Activated naive CD8-positive, alpha-beta T cell (primary cell): ENCODE measurements at regions not wholly inside any gene's neighbourhood (a gene's known extent, or its start where the extent isn't known, plus 50 kb on each side); places are given as distances from the start of the nearest gene placed in this dataset.

Source experiments
- H3K27ac Mint-ChIP-seq: one replicate; pipeline ENCODE4 v1.8.0; 2021; ENCODE audit warnings: mixed read lengths
- H3K27me3 Mint-ChIP-seq: one replicate; pipeline ENCODE4 v1.8.0; 2021; ENCODE audit warnings: mixed read lengths
- H3K36me3 Mint-ChIP-seq: one replicate; pipeline ENCODE4 v1.8.0; 2021; ENCODE audit warnings: mixed read lengths
- H3K4me1 Mint-ChIP-seq: one replicate; pipeline ENCODE4 v1.8.0; 2021; ENCODE audit warnings: low read depth, mixed read lengths
- H3K4me3 Mint-ChIP-seq: one replicate; pipeline ENCODE4 v1.8.0; 2021; ENCODE audit warnings: mild to moderate bottlenecking, mixed read lengths
- H3K9me3 Mint-ChIP-seq: one replicate; pipeline ENCODE4 v1.8.0; 2021; ENCODE audit warnings: low read depth, mixed read lengths

- Mint-ChIP-seq H3K36me3 (no peaks in the 10 kb centered on the region), H3K4me3 (no peak overlapping the region), H3K4me1 (no peaks in the 10 kb centered on the region), H3K9me3 (no peaks in the 10 kb centered on the region), H3K27me3 (no peaks in the 10 kb centered on the region), H3K27ac (no peak overlapping the region)
Observed at GRCh38 chr2:174697255-174697654, 67.0 kb downstream of the CHRNA1 start.

- H3K9me3 Mint-ChIP-seq: no peaks in the 10 kb centered on the region
- H3K36me3 Mint-ChIP-seq: no peaks in the 10 kb centered on the region
- H3K4me3 Mint-ChIP-seq: no peak overlapping the region
- H3K4me1 Mint-ChIP-seq: no peaks in the 10 kb centered on the region
- H3K27me3 Mint-ChIP-seq: no peaks in the 10 kb centered on the region
- no peak overlapping the region for H3K27ac Mint-ChIP-seq
Observed at GRCh38 chr2:174694920-174695319, 69.4 kb downstream of the CHRNA1 start.

GRCh38 chr2:174694196-174694878 is 69.9 kb downstream of the CHRNA1 start:
- Mint-ChIP-seq H3K27ac (no peak overlapping the region), H3K4me1 (no peaks in the 10 kb centered on the region), H3K9me3 (no peaks in the 10 kb centered on the region), H3K36me3 (no peaks in the 10 kb centered on the region), H3K4me3 (no peak overlapping the region), H3K27me3 (no peaks in the 10 kb centered on the region)

GRCh38 chr2:174693344-174693743 is 70.9 kb downstream of the CHRNA1 start:
- Mint-ChIP-seq H3K27ac (no peak overlapping the region), H3K36me3 (no peaks in the 10 kb centered on the region), H3K27me3 (no peaks in the 10 kb centered on the region), H3K9me3 (no peaks in the 10 kb centered on the region), H3K4me3 (no peak overlapping the region), H3K4me1 (no peaks in the 10 kb centered on the region)

- H3K27ac Mint-ChIP-seq: no peak overlapping the region
- no peak overlapping the region for H3K4me3 Mint-ChIP-seq
- H3K9me3 Mint-ChIP-seq: no peaks in the 10 kb centered on the region
- H3K27me3 Mint-ChIP-seq: no peaks in the 10 kb centered on the region
- H3K36me3 Mint-ChIP-seq: no peaks in the 10 kb centered on the region
- peaks cover 6% of the 10 kb centered on the region for H3K4me1 Mint-ChIP-seq
Observed at GRCh38 chr2:174692256-174692919, 71.9 kb downstream of the CHRNA1 start.

- no peaks in the 10 kb centered on the region for H3K36me3 Mint-ChIP-seq
- peaks cover 12% of the 10 kb centered on the region for H3K4me1 Mint-ChIP-seq
- H3K4me3 Mint-ChIP-seq: no peak overlapping the region
- H3K9me3 Mint-ChIP-seq: no peaks in the 10 kb centered on the region
- no peaks in the 10 kb centered on the region for H3K27me3 Mint-ChIP-seq
- no peak overlapping the region for H3K27ac Mint-ChIP-seq
Observed at GRCh38 chr2:174691201-174691779, 73.0 kb downstream of the CHRNA1 start.

GRCh38 chr2:174690026-174690425 is 74.2 kb downstream of the CHRNA1 start:
- Mint-ChIP-seq H3K36me3 (no peaks in the 10 kb centered on the region), H3K27ac (no peak overlapping the region), H3K27me3 (no peaks in the 10 kb centered on the region), H3K9me3 (no peaks in the 10 kb centered on the region), H3K4me1 (peaks cover 18% of the 10 kb centered on the region), H3K4me3 (no peak overlapping the region)

- Mint-ChIP-seq H3K9me3 (no peaks in the 10 kb centered on the region), H3K36me3 (no peaks in the 10 kb centered on the region), H3K4me3 (no peak overlapping the region), H3K27ac (peak overlapping the region; percentile 9), H3K4me1 (peaks cover 31% of the 10 kb centered on the region), H3K27me3 (no peaks in the 10 kb centered on the region)
Observed at GRCh38 chr2:174688079-174688478, 76.2 kb downstream of the CHRNA1 start.

- Mint-ChIP-seq H3K4me3 (no peak overlapping the region), H3K27me3 (no peaks in the 10 kb centered on the region), H3K27ac (peak overlapping the region; percentile 2), H3K9me3 (no peaks in the 10 kb centered on the region), H3K4me1 (peaks cover 36% of the 10 kb centered on the region), H3K36me3 (no peaks in the 10 kb centered on the region)
Observed at GRCh38 chr2:174686430-174686829, 77.8 kb downstream of the CHRNA1 start.

GRCh38 chr2:174683392-174683759 is 80.9 kb downstream of the CHRNA1 start:
- Mint-ChIP-seq H3K36me3 (no peaks in the 10 kb centered on the region), H3K27ac (peak overlapping the region; percentile 97), H3K4me1 (peaks cover 64% of the 10 kb centered on the region), H3K27me3 (no peaks in the 10 kb centered on the region), H3K4me3 (peak overlapping the region; percentile 94), H3K9me3 (no peaks in the 10 kb centered on the region)

GRCh38 chr2:174682578-174683391 is 81.5 kb downstream of the CHRNA1 start:
- H3K9me3 Mint-ChIP-seq: no peaks in the 10 kb centered on the region
- no peaks in the 10 kb centered on the region for H3K27me3 Mint-ChIP-seq
- no peaks in the 10 kb centered on the region for H3K36me3 Mint-ChIP-seq
- H3K4me1 Mint-ChIP-seq: peaks cover 65% of the 10 kb centered on the region
- H3K4me3 Mint-ChIP-seq: peak overlapping the region; percentile 94
- H3K27ac Mint-ChIP-seq: peak overlapping the region; percentile 97

- peak overlapping the region; percentile 87 for H3K4me3 Mint-ChIP-seq
- no peaks in the 10 kb centered on the region for H3K27me3 Mint-ChIP-seq
- no peaks in the 10 kb centered on the region for H3K36me3 Mint-ChIP-seq
- H3K27ac Mint-ChIP-seq: peak overlapping the region; percentile 87
- peaks cover 71% of the 10 kb centered on the region for H3K4me1 Mint-ChIP-seq
- no peaks in the 10 kb centered on the region for H3K9me3 Mint-ChIP-seq
Observed at GRCh38 chr2:174682007-174682577, 82.2 kb downstream of the CHRNA1 start.

- H3K27ac Mint-ChIP-seq: peak overlapping the region; percentile 87
- peak overlapping the region; percentile 87 for H3K4me3 Mint-ChIP-seq
- H3K9me3 Mint-ChIP-seq: no peaks in the 10 kb centered on the region
- no peaks in the 10 kb centered on the region for H3K27me3 Mint-ChIP-seq
- H3K4me1 Mint-ChIP-seq: peaks cover 72% of the 10 kb centered on the region
- H3K36me3 Mint-ChIP-seq: no peaks in the 10 kb centered on the region
Observed at GRCh38 chr2:174681099-174682006, 82.9 kb downstream of the CHRNA1 start.

GRCh38 chr2:174680221-174680620 is 82.6 kb upstream of the WIPF1 start:
- Mint-ChIP-seq H3K27me3 (no peaks in the 10 kb centered on the region), H3K36me3 (peaks cover 2% of the 10 kb centered on the region), H3K4me1 (peaks cover 74% of the 10 kb centered on the region), H3K9me3 (no peaks in the 10 kb centered on the region), H3K27ac (peak overlapping the region; percentile 82), H3K4me3 (peak overlapping the region; percentile 87)
